HL-60 (cell line): ENCODE measurements at regions not wholly inside any gene's neighbourhood (a gene's known extent, or its start where the extent isn't known, plus 50 kb on each side); places are given as distances from the start of the nearest gene placed in this dataset.

ENCODE experiments used
- GABPA ChIP-seq: IDR thresholded peaks from 2 replicates; pipeline ENCODE4 v1.6.1; 2012; ENCODE audit warnings: low read depth
- POLR2AphosphoS5 ChIP-seq: IDR thresholded peaks from 2 replicates; pipeline ENCODE4 v1.6.1; 2012; ENCODE audit warnings: low read depth
- SPI1 ChIP-seq: IDR thresholded peaks from 2 replicates; pipeline ENCODE4 v1.6.1; 2012; ENCODE audit warnings: low read depth, mild to moderate bottlenecking, borderline replicate concordance
- TF ChIP-seq, protein P1 (sequence below): IDR thresholded peaks from one replicate; pipeline ENCODE4 v1.5.1; 2011; ENCODE audit warnings: low read length, control low read depth, inconsistent platforms; ENCODE audit not compliant: insufficient read depth
- TF ChIP-seq, protein P2 (sequence below): IDR thresholded peaks from 2 replicates; pipeline ENCODE4 v1.6.1; 2012; ENCODE audit warnings: low read depth; ENCODE audit not compliant: insufficient replicate concordance

DNA sequence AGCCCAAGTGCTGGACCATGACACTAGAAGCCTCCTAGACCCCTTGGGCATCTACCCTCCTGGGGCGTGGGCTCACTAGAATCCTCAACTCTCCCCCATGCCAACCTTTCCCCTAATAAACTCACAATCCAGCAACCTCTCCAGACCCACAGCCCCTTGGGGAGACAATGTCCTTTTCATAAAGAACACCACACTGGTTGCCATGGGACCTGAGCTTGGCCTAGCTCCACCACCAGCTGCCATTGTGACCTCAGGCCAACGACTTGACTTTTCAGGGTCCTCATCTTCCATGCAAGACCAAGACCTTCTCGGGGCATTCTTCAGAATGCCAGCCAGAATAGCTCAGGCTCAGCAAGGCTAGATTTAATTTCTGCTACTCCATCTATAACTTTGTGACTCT lies 128.1 kb upstream of the NPAS2 start:
- TF ChIP-seq, protein P1, sequence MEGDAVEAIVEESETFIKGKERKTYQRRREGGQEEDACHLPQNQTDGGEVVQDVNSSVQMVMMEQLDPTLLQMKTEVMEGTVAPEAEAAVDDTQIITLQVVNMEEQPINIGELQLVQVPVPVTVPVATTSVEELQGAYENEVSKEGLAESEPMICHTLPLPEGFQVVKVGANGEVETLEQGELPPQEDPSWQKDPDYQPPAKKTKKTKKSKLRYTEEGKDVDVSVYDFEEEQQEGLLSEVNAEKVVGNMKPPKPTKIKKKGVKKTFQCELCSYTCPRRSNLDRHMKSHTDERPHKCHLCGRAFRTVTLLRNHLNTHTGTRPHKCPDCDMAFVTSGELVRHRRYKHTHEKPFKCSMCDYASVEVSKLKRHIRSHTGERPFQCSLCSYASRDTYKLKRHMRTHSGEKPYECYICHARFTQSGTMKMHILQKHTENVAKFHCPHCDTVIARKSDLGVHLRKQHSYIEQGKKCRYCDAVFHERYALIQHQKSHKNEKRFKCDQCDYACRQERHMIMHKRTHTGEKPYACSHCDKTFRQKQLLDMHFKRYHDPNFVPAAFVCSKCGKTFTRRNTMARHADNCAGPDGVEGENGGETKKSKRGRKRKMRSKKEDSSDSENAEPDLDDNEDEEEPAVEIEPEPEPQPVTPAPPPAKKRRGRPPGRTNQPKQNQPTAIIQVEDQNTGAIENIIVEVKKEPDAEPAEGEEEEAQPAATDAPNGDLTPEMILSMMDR = no peak
- TF ChIP-seq GABPA = no peak
- TF ChIP-seq POLR2AphosphoS5 = no peak
- no peak for TF ChIP-seq SPI1
- TF ChIP-seq, protein P2, sequence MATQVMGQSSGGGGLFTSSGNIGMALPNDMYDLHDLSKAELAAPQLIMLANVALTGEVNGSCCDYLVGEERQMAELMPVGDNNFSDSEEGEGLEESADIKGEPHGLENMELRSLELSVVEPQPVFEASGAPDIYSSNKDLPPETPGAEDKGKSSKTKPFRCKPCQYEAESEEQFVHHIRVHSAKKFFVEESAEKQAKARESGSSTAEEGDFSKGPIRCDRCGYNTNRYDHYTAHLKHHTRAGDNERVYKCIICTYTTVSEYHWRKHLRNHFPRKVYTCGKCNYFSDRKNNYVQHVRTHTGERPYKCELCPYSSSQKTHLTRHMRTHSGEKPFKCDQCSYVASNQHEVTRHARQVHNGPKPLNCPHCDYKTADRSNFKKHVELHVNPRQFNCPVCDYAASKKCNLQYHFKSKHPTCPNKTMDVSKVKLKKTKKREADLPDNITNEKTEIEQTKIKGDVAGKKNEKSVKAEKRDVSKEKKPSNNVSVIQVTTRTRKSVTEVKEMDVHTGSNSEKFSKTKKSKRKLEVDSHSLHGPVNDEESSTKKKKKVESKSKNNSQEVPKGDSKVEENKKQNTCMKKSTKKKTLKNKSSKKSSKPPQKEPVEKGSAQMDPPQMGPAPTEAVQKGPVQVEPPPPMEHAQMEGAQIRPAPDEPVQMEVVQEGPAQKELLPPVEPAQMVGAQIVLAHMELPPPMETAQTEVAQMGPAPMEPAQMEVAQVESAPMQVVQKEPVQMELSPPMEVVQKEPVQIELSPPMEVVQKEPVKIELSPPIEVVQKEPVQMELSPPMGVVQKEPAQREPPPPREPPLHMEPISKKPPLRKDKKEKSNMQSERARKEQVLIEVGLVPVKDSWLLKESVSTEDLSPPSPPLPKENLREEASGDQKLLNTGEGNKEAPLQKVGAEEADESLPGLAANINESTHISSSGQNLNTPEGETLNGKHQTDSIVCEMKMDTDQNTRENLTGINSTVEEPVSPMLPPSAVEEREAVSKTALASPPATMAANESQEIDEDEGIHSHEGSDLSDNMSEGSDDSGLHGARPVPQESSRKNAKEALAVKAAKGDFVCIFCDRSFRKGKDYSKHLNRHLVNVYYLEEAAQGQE = no peak
